ENCODE measurements at regions not wholly inside any gene's neighbourhood (a gene's known extent, or its start where the extent isn't known, plus 50 kb on each side); places are given as distances from the start of the nearest gene placed in this dataset.
A peak's percentile ranks its signal among the peaks of the same experiment; 100 is the strongest.
"Not testable (repeated sequence)": the region's sequence is repeated elsewhere in the genome, so short reads cannot be mapped to it uniquely, and the experiment has no call there.

DNA sequence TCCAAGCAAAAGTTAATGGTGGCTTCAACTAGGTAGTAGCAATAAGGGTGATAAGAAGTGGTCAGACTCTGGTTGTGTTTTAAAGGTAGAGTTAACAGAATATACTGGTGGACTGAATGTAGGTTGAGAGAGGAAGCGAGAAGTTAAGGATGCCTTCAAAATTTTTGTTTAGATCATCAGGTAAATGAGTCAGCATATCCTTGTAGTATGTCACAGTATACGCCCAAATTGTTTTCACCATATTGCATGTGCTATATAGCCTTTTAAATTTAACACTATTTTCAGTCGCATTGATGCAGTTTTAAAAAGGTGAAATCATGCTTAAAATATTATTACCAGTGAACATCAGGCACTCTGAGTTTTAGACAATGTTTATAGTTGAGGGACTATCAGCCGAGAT is 74.6 kb downstream of the RBM11 start:
- no peak overlapping the region for H3K4me3 ChIP-seq (ENCODE audit: low read length)
- no peaks in the 10 kb centered on the region for H3K27me3 ChIP-seq (ENCODE audit: control insufficient read depth, insufficient read depth, low read length)
- 100% methylated on average over 1 of the region's 4 CpGs for WGBS (ENCODE audit: insufficient coverage)
- no peaks in the 10 kb centered on the region for H3K36me3 ChIP-seq (ENCODE audit: control insufficient read depth, insufficient read depth, low read length)
- no peak for DNase-seq
- H3K9me3 ChIP-seq (replicated peaks; ENCODE audit: control insufficient read depth, low read depth, low read length): no peaks in the 10 kb centered on the region
- no peaks in the 10 kb centered on the region for H3K4me1 ChIP-seq (ENCODE audit: control insufficient read depth, insufficient read depth, low read length)
- no peak overlapping the region for H3K27ac ChIP-seq (ENCODE audit: low read length)

DNA sequence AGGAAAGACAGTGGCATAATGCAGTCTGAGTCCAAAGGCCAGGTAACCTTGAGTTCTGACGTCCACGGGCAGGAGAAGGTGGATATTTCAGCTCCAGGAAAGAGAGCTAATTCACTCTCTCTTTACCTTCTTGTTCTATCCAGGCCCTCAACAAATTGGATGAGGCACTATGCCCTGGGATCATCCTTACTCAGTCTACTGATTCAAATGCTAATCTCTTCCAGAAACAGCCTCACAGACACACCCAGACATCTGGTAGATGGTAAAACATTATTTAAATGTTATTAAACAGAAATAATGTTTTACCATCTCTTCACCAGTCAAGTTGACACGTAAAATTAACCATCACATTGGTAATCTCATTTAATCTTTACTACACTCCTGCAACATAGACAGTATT is 73.0 kb downstream of the RBM11 start:
- WGBS (ENCODE audit: insufficient coverage): no CpG with 5 or more reads among the region's 3 CpGs

DNA sequence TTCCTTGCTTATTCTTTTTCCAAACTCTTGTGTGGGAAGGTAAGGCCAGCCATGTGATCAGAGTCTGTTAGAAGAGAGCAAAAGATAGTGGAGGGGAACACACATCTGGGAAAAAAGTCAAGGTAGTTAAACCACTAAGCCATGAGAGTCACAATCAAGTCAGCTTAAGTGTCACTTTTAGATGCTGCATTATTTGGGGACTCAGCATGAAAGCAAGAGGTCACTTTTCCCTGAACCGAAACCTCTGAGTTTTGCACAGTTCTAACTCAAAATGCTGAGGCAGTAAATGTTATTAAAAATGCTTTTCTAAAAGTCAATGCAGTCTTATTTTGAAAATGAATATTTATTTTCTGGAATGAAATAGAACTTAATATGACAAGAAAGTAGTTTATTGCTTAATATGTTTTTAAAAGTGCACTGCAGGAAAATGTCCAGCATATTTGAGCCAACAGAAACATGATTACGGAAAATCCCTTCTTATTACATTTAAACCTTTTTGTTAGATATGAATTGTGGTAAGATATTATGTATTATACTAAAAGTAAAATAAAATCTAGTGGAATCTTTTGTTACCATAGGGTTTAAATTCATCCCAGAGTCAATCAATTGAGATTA is 69.3 kb downstream of the RBM11 start:
- Histone ChIP-seq H3K4me3 (ENCODE audit: low read length) (no peak overlapping the region), H3K27ac (ENCODE audit: low read length) (no peak overlapping the region), H3K27me3 (ENCODE audit: control insufficient read depth, insufficient read depth, low read length) (peaks cover 2% of the 10 kb centered on the region), H3K36me3 (ENCODE audit: control insufficient read depth, insufficient read depth, low read length) (no peaks in the 10 kb centered on the region), H3K9me3 (replicated peaks; ENCODE audit: control insufficient read depth, low read depth, low read length) (no peaks in the 10 kb centered on the region), H3K4me1 (ENCODE audit: control insufficient read depth, insufficient read depth, low read length) (no peaks in the 10 kb centered on the region)
- 29% methylated on average over 1 of the region's 2 CpGs for WGBS (ENCODE audit: insufficient coverage)
- DNase-seq: peak; percentile 56

More for the DNA sequence above, 73.0 kb downstream of the RBM11 start:
- Histone ChIP-seq H3K27me3 (ENCODE audit: control insufficient read depth, insufficient read depth, low read length) (no peaks in the 10 kb centered on the region), H3K4me3 (ENCODE audit: low read length) (no peak overlapping the region), H3K9me3 (replicated peaks; ENCODE audit: control insufficient read depth, low read depth, low read length) (no peaks in the 10 kb centered on the region), H3K4me1 (ENCODE audit: control insufficient read depth, insufficient read depth, low read length) (no peaks in the 10 kb centered on the region), H3K36me3 (ENCODE audit: control insufficient read depth, insufficient read depth, low read length) (no peaks in the 10 kb centered on the region), H3K27ac (ENCODE audit: low read length) (no peak overlapping the region)
- no peak for DNase-seq

DNA sequence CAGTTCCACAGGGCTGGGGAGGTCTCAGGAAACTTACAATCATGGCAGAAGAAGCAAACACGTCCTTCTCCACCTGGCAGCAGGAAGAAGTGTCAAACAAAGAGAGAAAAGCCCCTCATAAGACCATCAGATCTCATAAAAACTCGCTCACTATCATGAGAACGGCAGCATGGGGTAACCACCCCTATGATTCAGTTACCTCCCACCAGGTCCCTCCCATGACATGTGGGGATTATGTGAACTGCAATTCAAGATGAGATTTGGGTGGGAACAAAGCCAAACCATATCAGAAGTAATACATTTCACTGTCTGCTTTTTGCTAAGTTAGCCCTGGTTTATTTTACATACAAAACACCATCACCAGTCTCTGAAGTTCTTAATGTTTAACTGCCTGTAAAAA is 68.5 kb downstream of the RBM11 start:
- no peak overlapping the region for H3K27ac ChIP-seq (ENCODE audit: low read length)
- peaks cover 2% of the 10 kb centered on the region for H3K27me3 ChIP-seq (ENCODE audit: control insufficient read depth, insufficient read depth, low read length)
- H3K36me3 ChIP-seq (ENCODE audit: control insufficient read depth, insufficient read depth, low read length): no peaks in the 10 kb centered on the region
- no CpG with 5 or more reads among the region's 3 CpGs for WGBS (ENCODE audit: insufficient coverage)
- no peak overlapping the region for H3K4me3 ChIP-seq (ENCODE audit: low read length)
- DNase-seq: no peak
- no peaks in the 10 kb centered on the region for H3K9me3 ChIP-seq (replicated peaks; ENCODE audit: control insufficient read depth, low read depth, low read length)
- no peaks in the 10 kb centered on the region for H3K4me1 ChIP-seq (ENCODE audit: control insufficient read depth, insufficient read depth, low read length)

DNA sequence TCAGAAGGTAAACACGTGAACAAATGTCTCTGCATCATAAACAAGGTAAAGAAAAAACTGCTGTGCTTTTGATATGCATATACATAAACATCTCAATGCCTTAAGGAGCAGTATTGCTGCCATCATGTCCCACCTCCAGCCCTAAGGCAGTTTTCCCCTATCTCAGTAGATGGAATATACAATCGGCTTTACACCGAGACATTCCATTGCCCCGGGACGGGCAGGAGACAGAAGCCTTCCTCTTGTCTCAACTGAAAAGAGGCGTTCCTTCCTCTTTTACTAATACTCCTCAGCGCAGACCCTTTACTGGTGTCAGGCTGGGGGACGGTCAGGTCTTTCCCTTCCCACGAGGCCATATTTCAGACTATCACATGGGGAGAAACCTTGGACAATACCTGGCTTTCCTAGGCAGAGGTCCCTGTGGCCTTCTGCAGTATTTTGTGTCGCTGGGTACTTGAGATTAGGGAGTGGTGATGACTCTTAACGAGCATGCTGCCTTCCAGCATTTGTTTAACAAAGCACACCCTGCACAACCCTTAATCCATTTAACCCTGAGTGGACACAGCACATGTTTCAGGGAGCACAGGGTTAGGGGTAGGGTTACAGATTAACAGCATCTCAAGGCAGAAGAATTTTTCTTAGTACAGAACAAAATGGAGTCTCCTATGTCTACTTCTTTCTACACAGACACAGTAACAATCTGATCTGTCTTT is 65.4 kb downstream of the RBM11 start:
- not testable (repeated sequence) for H3K4me3 ChIP-seq (ENCODE audit: low read length)
- WGBS (ENCODE audit: insufficient coverage): 7% methylated on average over 3 of the region's 11 CpGs

More for the DNA sequence above, 65.4 kb downstream of the RBM11 start:
- H3K9me3 ChIP-seq (replicated peaks; ENCODE audit: control insufficient read depth, low read depth, low read length); H3K36me3 ChIP-seq (ENCODE audit: control insufficient read depth, insufficient read depth, low read length); H3K4me1 ChIP-seq (ENCODE audit: control insufficient read depth, insufficient read depth, low read length); H3K27ac ChIP-seq (ENCODE audit: low read length); DNase-seq; H3K27me3 ChIP-seq (ENCODE audit: control insufficient read depth, insufficient read depth, low read length): not testable (repeated sequence)

Data from muscle of leg (tissue), 3 donors.